GM19467 (cell line): ENCODE measurements at regions not wholly inside any gene's neighbourhood (a gene's known extent, or its start where the extent isn't known, plus 50 kb on each side); places are given as distances from the start of the nearest gene placed in this dataset.
"Not testable (repeated sequence)": the region's sequence is repeated elsewhere in the genome, so short reads cannot be mapped to it uniquely, and the experiment has no call there.

Source experiments
- ATAC-seq: cut with Tn5 transposase; IDR thresholded peaks from one replicate; pipeline ENCODE4 v1.9.1; 2021; ENCODE audit warnings: mild to moderate bottlenecking, moderate library complexity; ENCODE audit not compliant: unreplicated experiment

GRCh38 chr10:111560027-111560426 lies 483.2 kb downstream of the ADRA2A start:
- no peak for ATAC-seq

DNA sequence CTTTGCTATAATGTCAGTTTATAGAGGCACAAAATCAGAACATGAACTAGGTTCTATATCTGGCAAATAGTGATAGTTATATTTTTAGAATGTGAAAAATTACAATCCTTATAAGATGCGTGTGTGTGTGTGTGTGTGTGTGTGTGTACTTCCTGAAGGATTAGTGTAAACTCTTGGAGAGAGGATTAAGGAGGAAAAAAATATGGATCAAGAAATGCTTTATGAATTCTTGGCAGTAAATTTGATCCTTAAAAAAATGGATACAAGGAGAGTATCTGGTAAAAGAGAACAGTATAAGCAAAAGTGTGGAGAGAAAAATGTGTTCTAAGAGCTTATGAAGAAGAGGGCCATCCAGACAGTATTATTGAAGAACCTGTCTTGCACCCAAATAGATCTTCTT lies 484.3 kb downstream of the ADRA2A start:
- ATAC-seq: no peak

- no peak for ATAC-seq
Observed at GRCh38 chr10:111565542-111565941, 488.7 kb downstream of the ADRA2A start.

- no peak for ATAC-seq
Observed at GRCh38 chr10:111578076-111578475, 501.2 kb downstream of the ADRA2A start.

DNA sequence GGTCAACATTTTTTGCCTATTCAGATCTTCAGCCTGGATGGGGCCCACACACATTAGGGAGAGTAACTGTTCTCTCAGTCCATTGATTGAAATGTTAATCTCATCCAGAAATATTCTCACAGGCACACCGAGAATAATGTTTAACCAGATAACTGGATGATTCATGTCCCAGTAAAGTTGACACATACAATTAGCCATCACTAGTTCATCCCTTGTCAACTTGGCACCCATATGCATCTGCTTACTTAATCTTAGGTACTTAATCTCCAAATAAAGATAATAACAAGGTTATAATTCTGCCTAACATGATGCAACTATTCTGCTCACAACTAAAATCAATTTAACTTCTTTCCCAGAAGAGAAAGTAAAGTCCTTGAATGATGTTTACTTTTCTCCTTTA lies 502.6 kb downstream of the ADRA2A start:
- no peak for ATAC-seq

DNA sequence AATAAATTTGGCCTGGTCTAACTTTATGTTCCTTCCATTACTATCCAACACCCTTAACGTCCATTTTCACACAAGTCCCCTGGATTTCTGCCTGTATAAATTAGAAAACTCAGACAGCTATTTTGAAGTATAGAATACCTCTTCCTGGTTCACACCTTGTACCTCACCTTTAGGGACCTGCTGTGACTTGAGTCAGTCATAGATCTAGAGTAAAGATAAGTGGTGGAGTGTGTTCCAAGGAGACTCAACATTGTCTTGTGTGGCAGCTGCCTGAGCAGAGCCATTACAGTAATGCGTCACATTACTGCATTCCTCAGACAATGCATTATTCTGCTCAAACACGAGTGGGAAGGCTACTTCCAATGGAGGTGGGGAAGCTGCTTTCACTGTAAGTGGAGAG lies 513.9 kb downstream of the ADRA2A start:
- ATAC-seq: no peak

GRCh38 chr10:111593578-111593977 lies 516.7 kb downstream of the ADRA2A start:
- no peak for ATAC-seq

DNA sequence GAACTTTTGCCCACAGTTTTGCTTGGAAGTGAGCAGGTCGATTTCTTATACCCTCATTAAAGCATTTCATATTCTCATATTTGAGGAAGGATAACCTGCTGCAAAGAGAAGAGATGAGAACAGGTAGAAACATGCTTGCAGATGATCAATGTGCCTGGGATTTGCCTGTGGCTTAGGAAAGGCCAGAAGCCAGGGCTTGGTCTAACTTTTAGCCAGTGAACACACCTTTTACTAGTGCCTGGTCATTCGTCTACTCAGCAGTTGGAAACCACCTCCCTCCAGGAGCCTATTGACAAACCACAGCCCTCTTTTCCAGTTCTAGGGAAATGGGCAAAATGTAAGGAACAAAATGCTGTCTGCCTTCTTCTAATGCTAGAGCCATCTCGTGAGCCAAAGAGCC lies 518.3 kb downstream of the ADRA2A start:
- no peak for ATAC-seq

GRCh38 chr10:111598433-111599059 lies 521.7 kb downstream of the ADRA2A start:
- ATAC-seq: peak; percentile 87

GRCh38 chr10:111599943-111600342 lies 523.1 kb downstream of the ADRA2A start:
- ATAC-seq: no peak

DNA sequence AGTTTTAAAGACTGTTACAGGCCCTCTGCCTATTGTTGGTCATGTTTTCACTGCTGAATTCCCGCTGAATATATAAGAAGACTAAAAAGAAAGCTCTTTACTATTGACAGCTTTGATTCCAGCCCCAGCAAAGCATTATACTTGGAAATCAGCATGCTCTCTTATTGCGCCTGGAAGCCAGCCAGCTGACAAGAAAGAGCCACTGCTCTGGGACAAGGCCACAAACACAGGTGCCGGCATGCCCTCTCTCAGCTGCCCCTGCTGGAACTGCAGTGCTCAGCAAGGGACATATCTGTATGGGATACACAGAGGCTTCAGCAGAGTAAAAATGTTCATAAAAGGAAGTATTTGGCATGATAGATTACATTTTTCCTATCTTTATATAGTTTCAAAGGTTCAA lies 523.9 kb downstream of the ADRA2A start:
- ATAC-seq: no peak

- ATAC-seq: no peak
Observed at GRCh38 chr10:111612273-111612672, 535.4 kb downstream of the ADRA2A start.

DNA sequence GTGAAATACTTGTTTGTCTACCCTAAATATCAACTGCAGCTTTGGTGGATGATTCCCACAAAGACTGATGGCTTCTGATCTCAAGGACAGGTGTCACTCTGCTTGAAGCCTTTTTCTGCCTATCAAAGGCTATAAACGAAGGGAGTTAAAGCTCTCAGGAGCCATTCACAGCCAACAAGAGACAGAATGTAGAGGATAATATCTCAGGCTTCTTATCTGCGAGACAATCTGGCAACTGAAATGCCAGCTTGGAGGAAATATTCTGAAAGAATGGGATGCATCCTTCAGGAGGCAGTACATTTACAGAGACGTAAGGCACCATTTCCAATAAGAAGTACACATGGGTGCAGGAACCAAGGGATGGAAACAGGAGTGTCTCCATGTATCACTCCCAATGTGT lies 549.4 kb downstream of the GPAM start:
- no peak for ATAC-seq

DNA sequence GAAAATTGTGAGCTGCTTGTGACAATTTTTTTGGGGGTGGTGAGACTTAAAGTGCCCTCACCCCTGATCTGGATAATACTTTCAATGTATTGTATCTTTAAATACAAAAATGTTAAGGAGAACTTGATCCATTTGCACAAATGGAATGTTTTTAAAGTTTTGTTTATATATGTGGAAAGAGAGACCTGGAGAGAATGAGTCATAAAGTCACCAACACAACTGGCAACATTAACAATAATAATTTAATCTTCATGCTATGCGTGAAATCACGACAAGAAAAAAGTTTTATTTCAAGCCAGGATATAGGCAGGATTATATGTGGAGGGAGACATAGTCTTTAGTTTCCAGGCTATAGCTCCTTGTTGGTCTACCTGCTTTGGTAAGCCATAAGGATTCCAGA lies 537.5 kb downstream of the GPAM start:
- no peak for ATAC-seq

DNA sequence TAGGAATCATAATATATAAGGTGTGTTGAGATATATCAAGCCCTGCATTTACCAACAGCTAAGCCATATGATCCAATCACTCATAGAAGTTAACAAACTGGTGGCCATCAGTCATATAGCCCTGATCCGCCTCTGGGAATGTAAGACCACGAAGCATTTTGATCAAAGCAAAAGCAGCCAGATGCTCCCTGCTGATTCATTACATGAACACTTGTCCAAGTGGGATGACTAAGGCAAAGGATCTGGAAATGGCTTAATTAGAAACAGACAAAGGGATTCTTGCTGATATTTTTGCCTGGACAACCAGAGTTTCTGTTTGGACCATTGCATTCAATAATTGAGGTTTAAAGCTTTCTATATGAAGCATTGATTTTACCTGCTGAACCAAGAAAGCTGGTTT lies 535.5 kb downstream of the GPAM start:
- ATAC-seq: no peak

DNA sequence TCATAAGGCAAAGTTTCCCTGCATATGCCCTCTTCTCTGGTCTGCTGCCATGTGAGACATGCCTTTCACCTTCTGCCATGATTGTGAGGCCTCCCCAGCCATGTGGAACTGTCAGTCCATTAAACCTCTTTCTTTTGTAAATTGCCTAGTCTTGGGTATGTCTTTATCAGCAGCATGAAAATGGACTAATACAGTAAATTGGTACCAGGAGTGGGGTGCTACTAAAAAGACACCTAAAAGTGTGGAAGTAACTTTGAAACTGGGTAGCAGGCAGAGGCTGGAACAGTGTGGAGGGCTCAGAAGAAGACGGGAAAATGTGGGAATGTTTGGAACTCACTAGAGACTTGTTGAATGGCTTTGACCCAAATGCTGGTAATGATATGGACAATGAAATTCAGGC lies 534.5 kb downstream of the GPAM start:
- not testable (repeated sequence) for ATAC-seq

GRCh38 chr10:111650088-111650487 lies 533.5 kb downstream of the GPAM start:
- no peak for ATAC-seq

DNA sequence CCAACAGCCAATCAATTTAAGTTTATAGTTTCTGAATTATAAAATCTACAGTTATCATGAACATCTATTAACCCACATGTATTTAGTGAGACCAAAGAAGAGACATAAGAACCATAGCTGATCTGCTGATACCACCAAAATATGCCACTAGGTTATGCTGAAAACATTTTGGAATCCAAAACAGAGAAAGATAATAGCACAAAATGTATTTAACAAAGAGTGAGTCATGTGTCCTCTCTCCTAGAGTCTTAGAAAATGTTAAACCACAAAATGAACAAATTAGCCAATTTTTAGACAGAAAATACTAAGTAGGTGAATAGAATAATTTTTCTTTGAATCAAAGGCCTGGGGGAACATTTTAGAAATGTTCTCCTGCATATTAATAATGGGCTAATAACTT lies 527.5 kb downstream of the GPAM start:
- no peak for ATAC-seq

GRCh38 chr10:111677759-111678158 lies 505.8 kb downstream of the GPAM start:
- no peak for ATAC-seq

- no peak for ATAC-seq
Observed at GRCh38 chr10:111686796-111687195, 496.8 kb downstream of the GPAM start.

DNA sequence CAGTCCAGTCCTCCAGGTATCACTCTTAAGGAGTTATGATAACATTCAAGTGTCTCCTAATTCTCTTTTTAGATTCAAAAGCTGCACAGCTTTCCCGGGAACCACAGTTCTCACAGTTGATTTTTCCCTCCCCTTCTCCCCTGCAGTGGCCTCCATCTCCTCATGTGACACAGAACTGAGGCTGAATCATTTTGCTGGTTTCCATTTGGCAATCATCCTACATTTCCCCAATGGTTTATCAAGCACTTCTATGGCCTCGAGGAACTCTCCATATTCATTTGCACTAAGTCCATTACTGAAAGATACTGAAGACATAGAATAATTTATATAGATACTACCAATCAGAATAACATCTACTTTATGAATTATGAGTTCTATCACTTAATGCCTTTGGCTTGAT lies 484.9 kb downstream of the GPAM start:
- ATAC-seq: no peak

DNA sequence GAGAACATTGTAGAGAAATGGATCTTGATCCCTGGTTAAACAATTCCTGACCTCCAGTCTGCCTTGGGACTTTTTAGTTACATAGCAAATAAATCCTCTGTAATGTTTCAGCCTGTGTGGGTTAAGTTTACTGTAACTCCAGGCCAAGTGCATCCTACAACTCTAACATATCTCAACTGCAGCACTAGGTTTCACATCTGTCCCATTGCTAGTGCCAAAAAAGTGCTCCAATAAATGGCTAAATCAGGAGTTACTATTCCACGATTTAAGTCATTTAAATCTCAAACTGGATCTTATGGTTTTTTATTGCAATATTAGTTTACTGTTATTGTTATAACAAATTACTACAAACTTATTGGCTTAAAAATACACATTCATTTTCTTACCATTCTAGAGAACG lies 479.6 kb downstream of the GPAM start:
- ATAC-seq: no peak

DNA sequence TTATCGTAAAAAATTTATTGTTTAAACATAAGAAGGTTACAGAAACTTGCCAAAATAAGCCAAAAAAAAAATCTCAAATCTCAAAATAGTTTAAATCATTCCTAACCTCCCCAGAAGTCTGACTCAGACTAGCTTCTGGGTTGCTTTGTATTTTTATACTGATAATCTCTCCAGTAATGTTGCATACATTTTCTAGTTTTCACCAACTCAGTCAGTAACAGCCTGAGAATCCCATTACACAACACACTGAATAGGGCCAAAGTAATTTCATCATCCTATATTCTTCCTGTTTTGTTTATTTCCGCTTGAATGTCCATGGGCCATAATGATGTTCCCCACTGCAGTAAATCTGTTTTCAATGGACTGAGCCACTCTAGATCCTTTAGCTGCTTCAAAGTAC lies 478.5 kb downstream of the GPAM start:
- no peak for ATAC-seq
